ENCODE measurements at regions not wholly inside any gene's neighbourhood (a gene's known extent, or its start where the extent isn't known, plus 50 kb on each side); places are given as distances from the start of the nearest gene placed in this dataset.

- TF ChIP-seq POLR2AphosphoS5 (IDR thresholded peaks at IDR 0.05; ENCODE audit: low read depth, low read length), result no peak
- TF ChIP-seq POLR2A (IDR thresholded peaks at IDR 0.05; ENCODE audit: low read depth, low read length), result no peak
- no peak for TF ChIP-seq TAF1 (IDR thresholded peaks at IDR 0.05; ENCODE audit: borderline replicate concordance, low read depth, low read length)
Observed at GRCh38 chr11:95499516-95500135, 268.6 kb upstream of the SESN3 start.
